GM21515 (cell line): ENCODE measurements at regions not wholly inside any gene's neighbourhood (a gene's known extent, or its start where the extent isn't known, plus 50 kb on each side); places are given as distances from the start of the nearest gene placed in this dataset.
"Not testable (repeated sequence)": the region's sequence is repeated elsewhere in the genome, so short reads cannot be mapped to it uniquely, and the experiment has no call there.

Source experiments
- ATAC-seq: cut with Tn5 transposase; IDR thresholded peaks from one replicate; pipeline ENCODE4 v1.9.1; 2021; ENCODE audit not compliant: unreplicated experiment

DNA sequence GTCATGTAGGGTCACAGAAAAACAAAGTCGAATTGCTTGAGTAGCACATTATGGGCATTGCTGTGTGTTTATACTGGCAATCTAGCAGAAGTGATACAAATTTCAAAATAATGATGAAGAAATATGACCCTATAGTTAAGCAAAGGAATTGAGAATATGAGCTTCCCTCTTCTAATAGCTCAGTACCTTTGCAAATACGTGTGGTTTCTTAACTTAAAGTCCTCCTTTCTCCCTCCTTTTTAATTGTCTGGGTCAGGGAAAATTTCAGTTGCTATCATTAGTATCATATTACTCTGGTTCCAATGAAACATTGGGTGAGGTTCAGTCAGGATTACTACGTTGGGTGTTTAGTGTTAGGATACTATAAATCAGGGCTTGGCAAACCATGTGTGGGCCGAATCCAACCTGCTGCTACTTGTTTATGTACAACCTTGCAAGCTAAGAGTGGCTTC, 166.8 kb upstream of the CARMIL1 start:
- no peak for ATAC-seq

DNA sequence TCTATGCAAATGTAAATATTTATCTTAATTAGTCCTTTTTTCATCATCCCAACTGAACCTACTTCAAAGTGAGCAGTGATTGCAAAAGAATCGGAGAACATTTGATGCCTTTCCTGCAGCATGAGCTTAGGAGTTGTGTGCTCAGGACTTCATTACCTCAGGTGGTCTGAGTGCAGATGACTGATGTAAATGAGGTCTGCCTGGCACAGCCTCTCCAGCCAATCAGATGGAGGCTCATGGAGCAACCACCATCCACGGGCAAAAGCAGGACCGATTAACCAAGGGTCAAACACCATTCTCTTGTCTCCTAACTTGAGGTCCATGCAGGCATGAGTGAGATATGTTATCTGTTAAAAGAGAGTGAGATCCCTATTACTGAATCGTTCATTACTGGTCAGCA, 165.7 kb upstream of the CARMIL1 start:
- ATAC-seq: no peak

- ATAC-seq: no peak
Measured at GRCh38 chr6:25118038-25118437, 161.1 kb upstream of the CARMIL1 start.

- ATAC-seq: no peak
Measured at GRCh38 chr6:25121186-25121585, 158.0 kb upstream of the CARMIL1 start.

DNA sequence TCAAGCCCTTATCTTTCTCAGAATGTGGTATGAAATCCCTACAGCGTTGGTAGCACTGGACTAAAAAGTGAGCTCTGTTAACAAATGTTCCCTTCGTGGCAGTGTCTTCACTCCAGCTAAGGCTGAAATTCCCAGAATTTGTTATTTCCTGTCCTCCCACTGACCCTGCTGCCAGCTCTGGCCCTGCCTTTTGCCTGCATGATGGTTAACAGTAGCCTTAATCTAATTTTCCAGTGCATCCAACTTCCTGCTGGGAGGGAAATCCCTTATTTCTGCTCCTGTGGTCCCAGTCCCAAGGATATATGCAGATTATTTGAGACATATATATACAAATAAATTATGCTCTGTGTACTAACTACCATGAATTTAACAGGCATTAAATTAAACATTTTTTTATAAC, 157.2 kb upstream of the CARMIL1 start:
- no peak for ATAC-seq

DNA sequence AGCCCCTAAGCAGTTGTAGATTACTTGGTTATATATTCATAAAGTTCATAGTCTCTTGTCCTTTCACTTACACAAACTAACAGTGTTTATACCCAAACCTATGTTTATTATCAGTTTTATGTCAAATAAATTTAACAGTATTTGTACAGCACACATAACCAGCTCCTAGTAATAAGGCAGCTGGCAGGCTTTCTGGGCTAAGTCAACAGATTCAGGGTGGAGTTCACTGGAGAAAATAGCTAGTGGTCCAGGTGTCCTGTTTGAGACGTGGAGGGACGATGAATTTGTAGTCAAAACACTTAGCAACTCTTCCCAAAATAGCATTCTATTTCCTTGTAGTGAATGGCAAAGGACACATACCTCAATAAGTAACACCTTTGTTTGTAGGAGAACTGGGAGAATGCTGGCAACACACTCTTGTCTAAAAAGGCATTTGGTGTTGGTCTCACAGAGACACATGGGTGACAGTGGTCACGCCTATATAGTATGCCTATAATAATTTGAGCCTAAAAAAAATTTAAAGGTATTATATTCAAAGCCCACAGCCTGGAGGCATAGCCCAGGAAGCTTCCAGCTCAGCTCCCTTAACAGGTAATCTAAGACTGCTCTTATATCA, 156.4 kb upstream of the CARMIL1 start:
- no peak for ATAC-seq

GRCh38 chr6:25124216-25124715, 154.9 kb upstream of the CARMIL1 start:
- ATAC-seq: no peak

GRCh38 chr6:25125736-25126135, 153.4 kb upstream of the CARMIL1 start:
- no peak for ATAC-seq

DNA sequence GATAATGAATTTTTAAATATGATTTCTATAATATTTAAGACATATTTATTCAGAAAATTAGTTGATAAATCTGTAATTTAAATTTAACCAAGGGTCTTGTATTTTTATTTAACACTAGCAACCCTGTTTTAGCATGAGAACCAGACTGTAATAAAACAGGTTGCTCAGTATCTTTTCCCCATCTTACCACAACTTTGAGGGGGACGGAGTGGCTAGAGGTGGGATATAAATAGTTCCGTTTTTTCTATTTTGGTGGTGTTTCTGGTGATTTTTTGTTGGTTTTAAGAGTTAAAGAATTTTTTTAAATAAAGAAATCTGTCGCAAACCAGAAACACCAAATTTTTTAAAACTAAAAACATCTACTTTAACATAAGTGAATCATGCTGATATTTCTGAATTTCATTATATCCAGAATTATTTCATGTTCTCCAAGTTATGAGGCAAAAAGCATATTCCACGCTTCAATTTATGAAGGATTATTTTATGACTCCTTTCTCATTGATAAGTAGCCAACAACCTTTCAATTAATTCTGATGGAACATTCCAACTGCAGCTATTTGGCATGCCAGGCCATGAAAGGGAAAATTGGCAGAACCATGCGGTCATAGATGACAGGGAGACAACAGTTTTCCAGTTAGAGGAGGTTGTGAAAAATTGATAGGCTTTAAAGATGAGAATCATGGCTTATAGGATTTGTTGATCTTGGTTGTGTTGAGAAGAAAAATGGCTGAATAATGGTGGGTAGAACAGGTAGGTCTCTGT, 151.9 kb upstream of the CARMIL1 start:
- ATAC-seq: no peak

DNA sequence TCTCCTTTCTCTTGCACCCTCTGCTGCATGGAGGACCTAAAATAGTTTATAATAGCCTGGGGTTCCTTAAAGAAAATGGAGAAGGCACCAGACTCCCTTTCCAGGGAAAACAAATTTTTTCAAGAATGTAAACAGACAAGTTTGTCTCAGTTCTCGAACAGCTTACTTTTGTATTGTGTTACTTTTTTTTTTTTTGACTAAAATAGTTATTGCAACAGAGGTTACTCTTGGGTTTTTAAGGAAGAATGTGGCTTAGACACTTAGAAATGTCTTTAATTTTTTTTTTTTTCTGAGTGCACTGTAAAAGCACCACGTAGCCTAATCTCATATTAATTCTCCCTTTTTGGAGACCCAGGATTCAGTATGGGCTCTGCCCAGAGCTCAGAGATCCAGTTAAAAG, 148.7 kb upstream of the CARMIL1 start:
- no peak for ATAC-seq

DNA sequence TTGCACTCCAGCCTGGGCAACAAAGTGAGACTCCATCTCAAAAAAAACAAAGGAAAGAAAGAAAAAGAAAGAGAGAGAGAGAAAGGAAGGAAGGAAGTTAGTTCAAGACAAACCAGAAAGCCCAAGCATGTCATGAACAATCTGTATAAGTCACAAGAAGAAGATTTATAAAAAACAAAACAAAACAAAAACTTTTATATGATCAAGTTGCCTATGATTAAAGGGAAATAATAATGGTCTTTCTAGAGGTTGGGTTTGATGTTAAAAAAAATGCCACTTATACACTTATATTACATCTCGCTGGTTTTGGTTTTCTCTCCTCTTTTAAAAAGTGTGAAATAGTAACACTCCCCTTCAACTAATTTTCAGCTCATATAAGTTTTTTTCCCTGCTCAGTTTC, 146.2 kb upstream of the CARMIL1 start:
- ATAC-seq: no peak

GRCh38 chr6:25133568-25133967, 145.6 kb upstream of the CARMIL1 start:
- no peak for ATAC-seq

GRCh38 chr6:25136854-25137253, 142.3 kb upstream of the CARMIL1 start:
- no peak for ATAC-seq

- no peak for ATAC-seq
Measured at GRCh38 chr6:25137480-25137879, 141.7 kb upstream of the CARMIL1 start.

DNA sequence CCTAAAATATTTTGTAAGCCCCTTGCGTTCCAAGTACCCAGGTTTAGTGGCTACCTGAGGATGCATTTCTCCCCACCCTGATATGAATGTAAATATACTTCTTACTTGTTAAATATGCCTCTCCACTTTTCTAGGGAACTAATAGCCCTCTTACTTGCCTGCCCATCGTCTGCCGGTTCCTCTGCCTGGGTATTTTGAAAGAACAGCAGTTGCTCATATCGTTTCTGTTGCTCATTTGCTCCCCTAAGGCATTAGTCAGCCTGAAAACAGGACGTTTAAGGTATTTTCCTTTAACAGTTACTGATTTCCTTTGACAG, 141.3 kb upstream of the CARMIL1 start:
- no peak for ATAC-seq

- ATAC-seq: peak; percentile 89
Measured at GRCh38 chr6:25138233-25138933, 140.8 kb upstream of the CARMIL1 start.

GRCh38 chr6:25138934-25139415, 140.2 kb upstream of the CARMIL1 start:
- no peak for ATAC-seq

- ATAC-seq: not testable (repeated sequence)
Measured at GRCh38 chr6:25139608-25140007, 139.6 kb upstream of the CARMIL1 start.

GRCh38 chr6:25142506-25142905, 136.7 kb upstream of the CARMIL1 start:
- no peak for ATAC-seq

DNA sequence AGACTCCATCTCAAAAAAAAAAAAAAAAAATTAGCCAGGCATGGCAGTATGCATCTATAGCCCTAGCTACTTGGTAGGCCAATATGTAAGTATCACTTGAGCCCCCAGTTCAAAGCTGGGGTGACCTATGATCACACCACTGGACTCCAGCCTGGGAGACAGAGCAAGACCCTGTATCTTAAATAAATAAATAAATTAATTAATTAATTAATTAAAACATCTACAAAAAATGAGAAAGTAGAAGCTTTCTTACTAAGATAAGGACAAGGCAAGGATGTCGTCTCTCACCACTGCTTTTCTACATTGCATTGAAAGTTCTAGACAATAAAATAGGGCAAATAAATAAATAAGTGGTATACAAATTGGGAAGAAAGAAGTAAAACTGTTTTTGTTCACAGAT, 134.3 kb upstream of the CARMIL1 start:
- no peak for ATAC-seq

DNA sequence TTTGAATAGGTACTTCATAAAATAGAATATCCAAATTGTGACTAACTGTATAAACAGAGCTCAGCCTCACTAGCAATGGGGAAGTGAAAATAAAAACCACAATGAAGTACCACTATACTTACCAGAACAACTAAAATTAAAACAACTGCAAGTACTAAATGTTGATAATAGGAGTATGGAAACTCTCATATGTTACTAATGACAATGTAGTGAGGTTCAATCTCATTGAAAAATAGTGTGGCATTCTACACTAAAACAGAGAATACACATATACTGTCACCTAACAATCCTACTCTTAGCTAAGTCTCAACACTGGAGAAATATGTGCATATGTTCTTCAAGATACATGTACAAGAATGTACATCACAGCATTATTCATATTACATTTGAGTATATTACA, 132.0 kb upstream of the CARMIL1 start:
- ATAC-seq: peak; percentile 96

DNA sequence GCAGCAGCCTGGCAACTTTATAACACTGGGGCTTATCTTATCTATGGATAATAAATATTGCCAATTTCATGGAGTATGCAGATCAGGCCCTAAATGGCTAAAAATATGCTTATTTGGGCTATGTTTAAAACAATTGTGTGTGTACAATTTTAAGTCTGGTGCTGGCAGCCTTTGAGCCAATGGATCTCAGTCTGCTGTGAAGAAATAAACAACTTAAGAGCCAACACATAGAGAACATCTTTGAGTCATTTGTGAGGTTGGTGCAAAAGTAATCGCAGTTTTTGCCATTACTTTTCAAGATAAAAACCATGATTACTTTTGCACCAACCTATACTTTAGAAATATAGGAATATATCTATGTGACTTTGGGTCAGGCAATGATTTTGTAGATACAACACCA, 129.1 kb upstream of the CARMIL1 start:
- no peak for ATAC-seq
